GM21529 (cell line): ENCODE measurements at regions not wholly inside any gene's neighbourhood (a gene's known extent, or its start where the extent isn't known, plus 50 kb on each side); places are given as distances from the start of the nearest gene placed in this dataset.

Experiments
- ATAC-seq: cut with Tn5 transposase; IDR thresholded peaks from one replicate; pipeline ENCODE4 v1.9.1; 2021; ENCODE audit not compliant: unreplicated experiment

- no peak for ATAC-seq
Measured at GRCh38 chr2:41707790-41708451, 339.9 kb upstream of the PKDCC start.

DNA sequence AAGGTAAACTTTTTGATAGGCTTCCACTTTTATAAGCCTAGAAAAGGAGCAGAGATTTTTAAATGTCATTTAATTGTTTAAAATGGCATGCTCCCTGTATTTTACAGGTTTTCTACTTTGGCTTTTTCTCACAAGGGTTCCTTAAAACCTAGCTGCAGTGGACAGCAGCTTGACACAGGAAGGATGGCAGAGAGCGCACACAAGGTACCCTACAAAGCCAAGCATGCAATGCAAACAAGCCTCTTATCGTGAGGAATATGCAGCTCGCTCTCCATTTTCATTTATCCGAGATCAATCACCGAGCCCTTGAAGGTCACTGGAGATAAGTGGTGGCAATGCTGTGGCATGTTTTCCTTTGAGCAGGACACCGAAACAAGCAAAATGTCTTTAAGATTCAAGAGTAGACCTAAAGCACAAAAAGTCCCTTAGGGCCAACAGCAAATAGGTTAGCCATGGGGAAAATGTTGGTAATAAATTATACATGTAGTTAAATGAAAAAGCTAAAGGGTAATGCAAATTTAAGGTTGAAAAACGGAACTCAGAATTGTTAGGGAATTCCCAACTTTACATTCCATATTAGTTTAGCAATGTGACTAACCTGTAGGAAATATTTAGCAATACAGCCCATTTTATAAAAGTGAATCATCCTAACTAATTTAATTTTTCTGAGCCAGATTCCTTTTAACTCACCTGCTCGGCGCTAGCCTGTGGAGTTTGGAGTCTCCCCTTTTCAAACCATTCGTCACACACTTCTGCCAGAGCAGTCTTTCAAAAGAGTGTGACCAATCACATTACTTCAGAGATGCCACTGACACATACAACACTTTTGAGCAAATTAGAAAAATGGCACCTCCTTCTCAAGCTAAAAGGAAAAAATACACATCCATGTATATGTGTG lies 337.9 kb upstream of the PKDCC start:
- peak; percentile 38 for ATAC-seq

GRCh38 chr2:41710944-41711343 lies 336.9 kb upstream of the PKDCC start:
- ATAC-seq = no peak

DNA sequence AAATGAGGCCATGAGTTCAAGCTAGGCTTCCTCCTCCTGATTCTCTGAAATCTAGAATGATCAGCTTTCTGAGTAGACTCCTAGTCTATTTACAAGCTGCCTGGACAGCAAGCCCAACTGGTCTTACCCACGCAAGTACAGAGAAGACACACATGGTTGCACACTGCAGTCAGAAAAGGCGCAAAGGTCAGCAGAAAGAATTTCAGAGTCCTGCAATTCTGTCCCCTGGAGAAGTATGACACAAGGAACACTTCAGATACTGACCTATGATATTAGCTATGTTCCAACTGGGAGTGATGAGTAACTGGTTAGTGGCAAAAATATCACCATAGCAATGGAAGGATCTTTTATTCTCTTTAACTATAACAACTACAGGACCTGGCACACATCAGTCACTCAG lies 336.1 kb upstream of the PKDCC start:
- no peak for ATAC-seq

- no peak for ATAC-seq
Measured at GRCh38 chr2:41716497-41716896, 331.3 kb upstream of the PKDCC start.

- peak; percentile 38 for ATAC-seq
Measured at GRCh38 chr2:41717839-41718238, 330.0 kb upstream of the PKDCC start.

GRCh38 chr2:41718705-41719104 lies 329.1 kb upstream of the PKDCC start:
- no peak for ATAC-seq

- no peak for ATAC-seq
Measured at GRCh38 chr2:41719756-41720155, 328.1 kb upstream of the PKDCC start.

- peak; percentile 48 for ATAC-seq
Measured at GRCh38 chr2:41720331-41721251, 327.2 kb upstream of the PKDCC start.

- ATAC-seq = no peak
Measured at GRCh38 chr2:41722668-41723369, 325.0 kb upstream of the PKDCC start.

- no peak for ATAC-seq
Measured at GRCh38 chr2:41723526-41723925, 324.3 kb upstream of the PKDCC start.

DNA sequence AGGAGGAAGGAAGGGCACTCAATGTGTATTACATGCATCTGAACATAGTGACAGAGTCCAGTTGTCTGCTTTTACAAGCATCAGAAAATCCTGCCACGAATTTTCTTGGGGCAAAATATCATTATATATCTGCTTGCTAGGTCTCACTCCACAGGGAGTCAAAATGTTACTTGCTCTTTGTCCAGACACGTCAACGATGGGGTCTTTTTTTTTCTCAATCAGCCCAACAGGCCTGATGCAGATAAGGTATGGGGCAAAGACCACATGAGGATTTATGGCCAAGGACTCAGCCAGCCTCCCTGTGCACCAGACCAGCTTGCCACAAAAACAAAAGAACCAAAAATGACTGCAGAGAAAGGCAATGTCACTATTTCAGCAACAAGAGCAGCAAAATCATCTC lies 323.4 kb upstream of the PKDCC start:
- no peak for ATAC-seq

- no peak for ATAC-seq
Measured at GRCh38 chr2:41725901-41726300, 321.9 kb upstream of the PKDCC start.

DNA sequence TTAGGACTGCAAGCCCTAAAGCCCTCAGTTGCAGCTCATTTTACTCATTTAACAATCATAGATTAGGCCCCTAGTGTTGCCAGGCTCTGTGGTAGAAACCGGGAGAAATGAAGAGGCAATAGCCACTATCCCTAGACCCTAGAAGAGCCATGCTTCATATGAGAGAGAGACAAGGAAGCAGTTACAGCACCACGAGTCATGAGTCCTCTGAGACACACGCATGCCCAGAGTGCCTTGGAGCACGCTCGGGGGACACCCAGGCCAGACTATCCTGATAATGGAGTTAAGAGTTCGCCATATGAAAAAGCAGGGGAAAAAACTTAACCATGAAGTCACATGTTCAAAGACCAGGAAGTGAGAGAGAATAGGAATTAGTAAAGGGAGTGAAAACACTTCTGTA lies 321.5 kb upstream of the PKDCC start:
- no peak for ATAC-seq

DNA sequence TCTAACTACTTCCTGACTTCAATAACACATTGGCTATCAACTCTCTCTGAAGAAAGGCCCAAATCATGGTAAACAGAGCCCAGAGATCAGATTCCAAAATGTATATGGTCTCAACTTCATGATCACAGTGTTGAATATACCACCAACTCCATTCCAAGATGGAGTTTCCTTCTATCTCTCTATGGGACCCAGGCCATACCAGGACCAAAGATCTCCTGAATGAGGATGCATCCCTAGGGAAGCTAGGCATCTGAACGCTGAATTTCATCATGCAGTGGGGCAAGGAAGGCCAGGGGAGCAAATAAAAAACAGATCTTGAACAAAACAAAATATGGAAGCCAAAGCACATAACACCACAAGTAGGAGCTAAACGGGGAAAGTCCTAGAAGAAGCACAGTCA lies 320.7 kb upstream of the PKDCC start:
- ATAC-seq = no peak

- no peak for ATAC-seq
Measured at GRCh38 chr2:41727711-41728110, 320.1 kb upstream of the PKDCC start.

GRCh38 chr2:41728788-41729338 lies 319.0 kb upstream of the PKDCC start:
- no peak for ATAC-seq

- ATAC-seq = no peak
Measured at GRCh38 chr2:41729800-41730364, 317.9 kb upstream of the PKDCC start.

DNA sequence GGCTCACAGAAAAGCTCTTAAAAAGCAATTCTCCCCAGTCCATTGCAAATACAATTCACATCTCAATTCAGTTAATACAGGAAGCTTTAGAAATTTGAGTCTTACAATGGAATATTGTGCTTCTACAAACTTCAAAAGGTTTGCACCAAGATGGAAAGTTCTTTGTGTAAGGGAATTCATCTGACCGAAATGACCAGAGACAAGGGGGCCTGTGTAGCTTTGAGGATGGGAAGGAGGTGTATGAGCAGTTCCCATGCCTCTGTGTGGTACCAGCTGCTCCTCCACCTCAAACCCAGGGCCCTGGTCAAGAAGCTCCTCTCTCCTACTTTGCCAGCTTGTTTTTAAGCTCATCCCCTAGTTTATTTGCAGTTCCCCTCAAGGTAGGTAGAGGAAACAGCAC lies 312.8 kb upstream of the PKDCC start:
- ATAC-seq = no peak

DNA sequence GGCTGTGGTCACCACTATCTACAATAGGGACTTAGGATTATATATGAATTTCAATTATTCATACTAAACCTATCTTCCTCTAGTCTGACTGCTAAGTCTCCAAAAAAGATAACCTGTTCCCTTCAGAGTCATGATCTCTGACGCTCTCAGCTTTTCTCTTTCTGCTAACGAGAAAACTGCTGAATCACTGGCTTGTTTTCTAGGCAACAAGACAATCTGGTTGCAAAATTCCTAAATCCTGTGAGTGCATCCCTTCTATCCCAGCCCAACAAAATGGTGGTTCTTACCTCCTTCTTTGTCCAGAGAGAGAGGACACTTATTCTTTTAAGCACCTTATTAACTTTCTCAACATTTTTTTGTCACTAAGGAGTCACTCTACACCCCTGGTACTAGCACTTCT lies 312.3 kb upstream of the PKDCC start:
- ATAC-seq = no peak
